SH-SY5Y (cell line): ENCODE measurements at regions not wholly inside any gene's neighbourhood (a gene's known extent, or its start where the extent isn't known, plus 50 kb on each side); places are given as distances from the start of the nearest gene placed in this dataset.

ENCODE experiments used
- GATA2 ChIP-seq: IDR thresholded peaks from 2 replicates; pipeline ENCODE4 v1.6.1; 2011; ENCODE audit warnings: mild to moderate bottlenecking, low read depth, low read length
- GATA3 ChIP-seq: IDR thresholded peaks from 2 replicates; pipeline ENCODE4 v1.6.1; 2011; ENCODE audit warnings: low read depth, mild to moderate bottlenecking, low read length, moderate library complexity

- TF ChIP-seq GATA2: peak; percentile 32; the same call in 1 of the 2 replicates
- TF ChIP-seq GATA3: no peak
These were observed 460.8 kb downstream of the RNF144A start for GRCh38 chr2:7377916-7378569.
